GM23338 (cell line): ENCODE measurements at regions not wholly inside any gene's neighbourhood (a gene's known extent, or its start where the extent isn't known, plus 50 kb on each side); places are given as distances from the start of the nearest gene placed in this dataset.

ENCODE experiments used
- ATAC-seq: fragments of 200-7000 bp; cut with Tn5 transposase; 3 replicates; pipeline ENCODE4 v1.9.1; 2020
- DNase-seq: peaks from one replicate; pipeline ENCODE4 v3.0.0-alpha.2; 2015; ENCODE audit warnings: low spot score
- H2AFZ ChIP-seq: fragments of 200-600 bp; sonication (generic); 2 replicates; pipeline ENCODE4 v1.8.0; 2016; ENCODE audit warnings: antibody characterized with exemption, mild to moderate bottlenecking, moderate library complexity
- H3F3A ChIP-seq: fragments of 200-600 bp; sonication (generic); replicated peaks from 2 replicates; pipeline ENCODE4 v1.8.0; 2017; ENCODE audit warnings: antibody characterized with exemption, mixed run types, low read depth
- H3K27ac ChIP-seq: fragments of 200-600 bp; sonication (generic); 2 replicates; pipeline ENCODE4 v1.6.1; 2016; ENCODE audit warnings: low read depth
- H3K27me3 ChIP-seq: fragments of 200-600 bp; sonication (generic); 2 replicates; pipeline ENCODE4 v1.8.0; 2016; ENCODE audit warnings: mild to moderate bottlenecking, mixed run types, moderate library complexity; ENCODE audit not compliant: insufficient read depth
- H3K36me3 ChIP-seq: fragments of 200-600 bp; sonication (generic); 2 replicates; pipeline ENCODE4 v1.8.0; 2016; ENCODE audit warnings: mild to moderate bottlenecking; ENCODE audit not compliant: insufficient read depth
- H3K4me1 ChIP-seq: fragments of 200-600 bp; sonication (generic); 2 replicates; pipeline ENCODE4 v1.8.0; 2016; ENCODE audit warnings: mild to moderate bottlenecking, moderate library complexity; ENCODE audit not compliant: insufficient read depth
- H3K4me2 ChIP-seq: fragments of 200-600 bp; sonication (generic); 2 replicates; pipeline ENCODE4 v1.7.1; 2017; ENCODE audit warnings: mixed run types
- H3K4me3 ChIP-seq: fragments of 200-600 bp; sonication (generic); 2 replicates; pipeline ENCODE4 v1.6.1; 2016; ENCODE audit warnings: mixed run types
- H3K79me2 ChIP-seq: fragments of 200-600 bp; sonication (generic); replicated peaks from 2 replicates; pipeline ENCODE4 v1.8.0; 2017; ENCODE audit warnings: mild to moderate bottlenecking; ENCODE audit not compliant: insufficient read depth
- H3K9me2 ChIP-seq: fragments of 200-600 bp; sonication (generic); 2 replicates; pipeline ENCODE4 v1.8.0; 2017; ENCODE audit not compliant: insufficient read depth
- H4K20me1 ChIP-seq: fragments of 200-600 bp; sonication (generic); replicated peaks from 2 replicates; pipeline ENCODE4 v1.8.0; 2017; ENCODE audit warnings: mild to moderate bottlenecking; ENCODE audit not compliant: insufficient read depth
- H3K27ac Mint-ChIP-seq: 2 replicates; pipeline ENCODE4 v1.8.0; 2020; ENCODE audit warnings: inconsistent platforms, mild to moderate bottlenecking, moderate library complexity, mixed read lengths
- H3K27me3 Mint-ChIP-seq: 3 replicates; pipeline ENCODE4 v1.8.0; 2022; ENCODE audit warnings: low read depth, mild to moderate bottlenecking, moderate library complexity, mixed read lengths, inconsistent platforms; ENCODE audit not compliant: insufficient read depth, poor library complexity
- H3K36me3 Mint-ChIP-seq: 3 replicates; pipeline ENCODE4 v1.8.0; 2021; ENCODE audit warnings: low read depth, mild to moderate bottlenecking, inconsistent platforms, moderate library complexity, mixed read lengths
- H3K4me1 Mint-ChIP-seq: 3 replicates; pipeline ENCODE4 v1.8.0; 2020; ENCODE audit warnings: mild to moderate bottlenecking, inconsistent platforms, mixed read lengths
- H3K4me3 Mint-ChIP-seq: 3 replicates; pipeline ENCODE4 v1.8.0; 2021; ENCODE audit warnings: moderate library complexity, mild to moderate bottlenecking, inconsistent platforms, mixed read lengths
- H3K9me3 Mint-ChIP-seq: 3 replicates; pipeline ENCODE4 v1.8.0; 2020; ENCODE audit warnings: moderate library complexity, mild to moderate bottlenecking, inconsistent platforms, mixed read lengths
- CREB1 ChIP-seq: fragments of 250-450 bp; sonication (Bioruptor Pico); IDR thresholded peaks from 2 replicates; pipeline ENCODE4 v1.5.0; 2020; ENCODE audit warnings: low read depth, mild to moderate bottlenecking, moderate library complexity
- CTCF ChIP-seq, 2 experiments: fragments of 200-600 bp in 1 of 2; sonication (generic) in 1 of 2; conservative IDR thresholded peaks; 2 replicates each; pipeline versions ENCODE4 v1.5.1 to v1.6.1; 2016 to 2017; ENCODE audit warnings: antibody characterized with exemption in 2 of 2, low read depth in 2 of 2, mild to moderate bottlenecking in 2 of 2, moderate library complexity in 1 of 2
- ETS1 ChIP-seq: IDR thresholded peaks from 2 replicates; pipeline ENCODE4 v1.6.1; 2016; ENCODE audit warnings: antibody characterized with exemption
- EZH2 ChIP-seq: fragments of 200-600 bp; sonication (generic); IDR thresholded peaks from one replicate; pipeline ENCODE4 v1.8.0; 2017; ENCODE audit warnings: antibody characterized with exemption, mild to moderate bottlenecking, low read depth; ENCODE audit not compliant: unreplicated experiment
- EZH2phosphoT487 ChIP-seq: fragments of 200-600 bp; sonication (generic); IDR thresholded peaks from one replicate; pipeline ENCODE4 v1.8.1; 2018; ENCODE audit warnings: antibody characterized with exemption; ENCODE audit not compliant: unreplicated experiment
- JUNB ChIP-seq: IDR thresholded peaks from one replicate; pipeline ENCODE4 v1.6.1; 2016; ENCODE audit warnings: antibody characterized with exemption; ENCODE audit not compliant: unreplicated experiment
- NANOG ChIP-seq: IDR thresholded peaks from 2 replicates; pipeline ENCODE4 v1.6.1; 2016; ENCODE audit warnings: antibody characterized with exemption, borderline replicate concordance
- POLR2AphosphoS5 ChIP-seq: IDR thresholded peaks from 2 replicates; pipeline ENCODE4 v1.6.1; 2016; ENCODE audit warnings: antibody characterized with exemption, low read depth
- STAT1 ChIP-seq: IDR thresholded peaks from one replicate; pipeline ENCODE4 v1.6.1; 2016; ENCODE audit warnings: antibody characterized with exemption; ENCODE audit not compliant: unreplicated experiment
- ZNF331 ChIP-seq: fragments of 250-450 bp; sonication (Bioruptor Pico); IDR thresholded peaks from 2 replicates; pipeline ENCODE4 v1.5.0; 2020; ENCODE audit warnings: low read depth, mild to moderate bottlenecking, moderate library complexity
- ZNF462 ChIP-seq: fragments of 250-450 bp; sonication (Bioruptor Pico); IDR thresholded peaks from 2 replicates; pipeline ENCODE4 v1.5.0; 2020; ENCODE audit warnings: mild to moderate bottlenecking, moderate library complexity
- TF ChIP-seq, protein P1 (sequence below): IDR thresholded peaks from one replicate; pipeline ENCODE4 v1.6.1; 2018; ENCODE audit warnings: antibody characterized with exemption; ENCODE audit not compliant: unreplicated experiment

- no peaks in the 10 kb centered on the region for H3K79me2 ChIP-seq
- no peak overlapping the region for H3K27ac Mint-ChIP-seq
- no peak for DNase-seq
- H3K9me3 Mint-ChIP-seq: peaks cover 3% of the 10 kb centered on the region; the same call in 1 of the 3 replicates
- H3K27ac ChIP-seq: no peak overlapping the region
- no peak overlapping the region for H3K4me3 ChIP-seq
- no peaks in the 10 kb centered on the region for H3F3A ChIP-seq
- no peak overlapping the region for H3K4me2 ChIP-seq
- H2AFZ ChIP-seq: no peak overlapping the region
- H3K4me3 Mint-ChIP-seq: no peak overlapping the region
- H3K27me3 Mint-ChIP-seq: no peaks in the 10 kb centered on the region
- H3K9me2 ChIP-seq: peaks cover 10% of the 10 kb centered on the region; the same call in 1 of the 2 replicates
- peaks cover 11% of the 10 kb centered on the region; the same call in 1 of the 2 replicates for H3K4me1 ChIP-seq
- H3K4me1 Mint-ChIP-seq: peaks cover 19% of the 10 kb centered on the region
- no peaks in the 10 kb centered on the region for H4K20me1 ChIP-seq
- H3K27me3 ChIP-seq: no peaks in the 10 kb centered on the region
- TF ChIP-seq ZNF331 (CRISPR knock-in tag) (no peak), STAT1 (no peak), ETS1 (no peak), ZNF462 (CRISPR knock-in tag) (no peak), NANOG (no peak), EZH2phosphoT487 (no peak), EZH2 (no peak), POLR2AphosphoS5 (no peak), CREB1 (CRISPR knock-in tag) (no peak), JUNB (no peak), CTCF (conservative IDR thresholded peaks at IDR 0.05; ENCODE audit: low read depth in 2 of 2) (no peak)
- TF ChIP-seq, protein P1, sequence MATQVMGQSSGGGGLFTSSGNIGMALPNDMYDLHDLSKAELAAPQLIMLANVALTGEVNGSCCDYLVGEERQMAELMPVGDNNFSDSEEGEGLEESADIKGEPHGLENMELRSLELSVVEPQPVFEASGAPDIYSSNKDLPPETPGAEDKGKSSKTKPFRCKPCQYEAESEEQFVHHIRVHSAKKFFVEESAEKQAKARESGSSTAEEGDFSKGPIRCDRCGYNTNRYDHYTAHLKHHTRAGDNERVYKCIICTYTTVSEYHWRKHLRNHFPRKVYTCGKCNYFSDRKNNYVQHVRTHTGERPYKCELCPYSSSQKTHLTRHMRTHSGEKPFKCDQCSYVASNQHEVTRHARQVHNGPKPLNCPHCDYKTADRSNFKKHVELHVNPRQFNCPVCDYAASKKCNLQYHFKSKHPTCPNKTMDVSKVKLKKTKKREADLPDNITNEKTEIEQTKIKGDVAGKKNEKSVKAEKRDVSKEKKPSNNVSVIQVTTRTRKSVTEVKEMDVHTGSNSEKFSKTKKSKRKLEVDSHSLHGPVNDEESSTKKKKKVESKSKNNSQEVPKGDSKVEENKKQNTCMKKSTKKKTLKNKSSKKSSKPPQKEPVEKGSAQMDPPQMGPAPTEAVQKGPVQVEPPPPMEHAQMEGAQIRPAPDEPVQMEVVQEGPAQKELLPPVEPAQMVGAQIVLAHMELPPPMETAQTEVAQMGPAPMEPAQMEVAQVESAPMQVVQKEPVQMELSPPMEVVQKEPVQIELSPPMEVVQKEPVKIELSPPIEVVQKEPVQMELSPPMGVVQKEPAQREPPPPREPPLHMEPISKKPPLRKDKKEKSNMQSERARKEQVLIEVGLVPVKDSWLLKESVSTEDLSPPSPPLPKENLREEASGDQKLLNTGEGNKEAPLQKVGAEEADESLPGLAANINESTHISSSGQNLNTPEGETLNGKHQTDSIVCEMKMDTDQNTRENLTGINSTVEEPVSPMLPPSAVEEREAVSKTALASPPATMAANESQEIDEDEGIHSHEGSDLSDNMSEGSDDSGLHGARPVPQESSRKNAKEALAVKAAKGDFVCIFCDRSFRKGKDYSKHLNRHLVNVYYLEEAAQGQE: no peak
- ATAC-seq: no peak
- peaks cover 4% of the 10 kb centered on the region; the same call in 1 of the 3 replicates for H3K36me3 Mint-ChIP-seq
- no peaks in the 10 kb centered on the region for H3K36me3 ChIP-seq
Measured at GRCh38 chr16:65710107-65710506, 588.2 kb upstream of the CDH11 start.
